SK-N-SH (cell line): ENCODE measurements at regions not wholly inside any gene's neighbourhood (a gene's known extent, or its start where the extent isn't known, plus 50 kb on each side); places are given as distances from the start of the nearest gene placed in this dataset.

ENCODE experiments used
- CTCF ChIA-PET: fragments of 300-600, 350-600 bp; formaldehyde crosslinking; extraction: SDS; loops from one replicate; lab custom pipeline; 2021; lab: Yijun Ruan, JAX
- POLR2A ChIA-PET: fragments of 350-600 bp; sonication (Branson Sonifier 250); formaldehyde crosslinking; extraction: SDS; loops from one replicate; lab custom pipeline; 2020; ENCODE audit warnings: antibody characterized with exemption, inconsistent platforms; lab: Yijun Ruan, JAX
- DNase-seq: peaks from one replicate; pipeline ENCODE4 v3.0.0; 2012
- H2AFZ ChIP-seq: fragments of 200-600 bp; sonication (generic); 2 replicates; pipeline ENCODE4 v1.8.1; 2016; ENCODE audit warnings: antibody characterized with exemption, mild to moderate bottlenecking, low read depth
- H3F3A ChIP-seq: fragments of 200-600 bp; sonication (generic); replicated peaks from 2 replicates; pipeline ENCODE3; 2016; ENCODE audit warnings: antibody characterized with exemption, mild to moderate bottlenecking; ENCODE audit not compliant: insufficient read depth
- H3K27ac ChIP-seq, 2 experiments: fragments of 200-500 bp in 1 of 2; fragments of 200-600 bp in 1 of 2; sonication (Bioruptor generic) in 1 of 2; sonication (generic), shearing (Covaris generic) in 1 of 2; 2 replicates each; pipeline versions ENCODE4 v1.5.1 to v1.6.1; 2014 to 2016; ENCODE audit warnings: low read depth in 2 of 2, inconsistent platforms in 1 of 2, low read length in 1 of 2, mild to moderate bottlenecking in 1 of 2, mixed read lengths in 1 of 2
- H3K27me3 ChIP-seq: fragments of 200-600 bp; sonication (generic), shearing (Covaris generic); 2 replicates; pipeline ENCODE4 v1.6.1; 2016; ENCODE audit warnings: mixed run types; ENCODE audit not compliant: insufficient read depth
- H3K36me3 ChIP-seq, 2 experiments: fragments of 200-500 bp in 1 of 2; fragments of 200-600 bp in 1 of 2; sonication (Bioruptor generic) in 1 of 2; sonication (generic) in 1 of 2; replicated peaks in 1 of 2; 2 replicates each; pipeline versions ENCODE3 to v1.5.1; 2014 to 2016; ENCODE audit warnings: low read length in 1 of 2, mild to moderate bottlenecking in 1 of 2; ENCODE audit not compliant: insufficient read depth in 2 of 2, control insufficient read depth in 1 of 2
- H3K4me1 ChIP-seq, 2 experiments: fragments of 200-500 bp in 1 of 2; fragments of 200-600 bp in 1 of 2; sonication (Bioruptor generic) in 1 of 2; sonication (generic), shearing (Covaris generic) in 1 of 2; 2 replicates each; pipeline versions ENCODE4 v1.5.1 to v1.6.1; 2014 to 2016; ENCODE audit warnings: low read depth in 1 of 2, low read length in 1 of 2, mixed run types in 1 of 2; ENCODE audit not compliant: insufficient read depth in 2 of 2, control insufficient read depth in 1 of 2
- H3K4me2 ChIP-seq: fragments of 200-600 bp; sonication (generic), shearing (Covaris generic); 2 replicates; pipeline ENCODE4 v1.6.1; 2017; ENCODE audit warnings: mixed run types
- H3K4me3 ChIP-seq, 2 experiments: fragments of 200-500 bp in 1 of 2; fragments of 200-600 bp in 1 of 2; sonication (Bioruptor generic) in 1 of 2; sonication (generic), shearing (Covaris generic) in 1 of 2; 2 replicates each; pipeline versions ENCODE4 v1.5.1 to v1.8.1; 2014 to 2016; ENCODE audit warnings: low read depth in 2 of 2, inconsistent platforms in 1 of 2, low read length in 1 of 2, mild to moderate bottlenecking in 1 of 2, mixed read lengths in 1 of 2, moderate library complexity in 1 of 2
- H3K79me2 ChIP-seq: fragments of 200-600 bp; sonication (generic); 2 replicates; pipeline ENCODE4 v1.8.1; 2017; ENCODE audit warnings: mild to moderate bottlenecking; ENCODE audit not compliant: insufficient read depth
- H3K9ac ChIP-seq: fragments of 200-600 bp; sonication (generic); 2 replicates; pipeline ENCODE4 v1.6.1; 2017; ENCODE audit warnings: mixed run types
- H3K9me2 ChIP-seq: fragments of 200-600 bp; sonication (generic); 2 replicates; pipeline ENCODE4 v1.6.1; 2017; ENCODE audit warnings: mixed run types
- H3K9me3 ChIP-seq: fragments of 200-600 bp; sonication (generic); 2 replicates; pipeline ENCODE4 v1.6.1; 2017; ENCODE audit warnings: mixed run types, mild to moderate bottlenecking, moderate library complexity
- H4K20me1 ChIP-seq: fragments of 200-600 bp; sonication (generic); 2 replicates; pipeline ENCODE4 v1.6.1; 2017; ENCODE audit warnings: mild to moderate bottlenecking, mixed run types; ENCODE audit not compliant: insufficient read depth
- ELF1 ChIP-seq: IDR thresholded peaks from 2 replicates; pipeline ENCODE4 v1.4.0; 2012
- EP300 ChIP-seq, 2 experiments: IDR thresholded peaks; 2 replicates each; pipeline versions ENCODE4 v1.4.0 to v1.6.1; 2012; ENCODE audit warnings: borderline replicate concordance in 1 of 2, low read depth in 1 of 2, low read length in 1 of 2
- JUND ChIP-seq: IDR thresholded peaks from 2 replicates; pipeline ENCODE4 v1.4.0; 2012
- MEF2A ChIP-seq: IDR thresholded peaks from 2 replicates; pipeline ENCODE4 v1.4.0; 2012; ENCODE audit warnings: low read depth, borderline replicate concordance
- MXI1 ChIP-seq: IDR thresholded peaks from 2 replicates; pipeline ENCODE4 v1.6.1; 2012; ENCODE audit warnings: mild to moderate bottlenecking, low read depth, low read length, improper control_type of control experiment
- SIN3A ChIP-seq: IDR thresholded peaks from 2 replicates; pipeline ENCODE4 v1.6.1; 2012; ENCODE audit warnings: low read depth, mild to moderate bottlenecking, low read length, moderate library complexity, borderline replicate concordance
- SMC3 ChIP-seq: IDR thresholded peaks from 2 replicates; pipeline ENCODE4 v1.6.1; 2012; ENCODE audit warnings: low read depth, low read length, improper control_type of control experiment
- TAF1 ChIP-seq: IDR thresholded peaks from 2 replicates; pipeline ENCODE4 v1.6.1; 2012; ENCODE audit warnings: low read depth, mild to moderate bottlenecking, low read length, moderate library complexity, borderline replicate concordance
- TCF12 ChIP-seq: IDR thresholded peaks from 2 replicates; pipeline ENCODE4 v1.4.0; 2012
- WGBS: methylation state at CpG from one replicate; pipeline ENCODE4 v1.1.6; 2017; ENCODE audit warnings: low lambda C conversion rate; 5-methylcytosine and 5-hydroxymethylcytosine counted together
- TF ChIP-seq, protein P1 (sequence below): IDR thresholded peaks from 2 replicates; pipeline ENCODE4 v1.4.0; 2012; ENCODE audit warnings: low read depth, borderline replicate concordance
- TF ChIP-seq, protein P2 (sequence below): IDR thresholded peaks from 2 replicates; pipeline ENCODE4 v1.4.0; 2012; ENCODE audit warnings: low read depth
- TF ChIP-seq, protein P3 (sequence below): fragments of 150-350 bp; IDR thresholded peaks from 2 replicates; pipeline ENCODE4 v1.6.1; 2017; ENCODE audit warnings: antibody characterized with exemption, low read length, low read depth, borderline replicate concordance
- TF ChIP-seq, protein P4 (sequence below): fragments of 200-600 bp; sonication (generic); IDR thresholded peaks from 2 replicates; pipeline ENCODE4 v1.6.1; 2017; ENCODE audit warnings: antibody characterized with exemption, mild to moderate bottlenecking, moderate library complexity
- TF ChIP-seq, protein P5 (sequence below): IDR thresholded peaks from 2 replicates; pipeline ENCODE4 v1.6.1; 2012; ENCODE audit warnings: mild to moderate bottlenecking, low read depth, low read length, moderate library complexity
- TF ChIP-seq, protein P6 (sequence below): IDR thresholded peaks from 2 replicates; pipeline ENCODE4; 2012
- TF ChIP-seq, protein P7 (sequence below): IDR thresholded peaks from 2 replicates; pipeline ENCODE4 v1.4.0; 2012; ENCODE audit warnings: low read depth, borderline replicate concordance

DNA sequence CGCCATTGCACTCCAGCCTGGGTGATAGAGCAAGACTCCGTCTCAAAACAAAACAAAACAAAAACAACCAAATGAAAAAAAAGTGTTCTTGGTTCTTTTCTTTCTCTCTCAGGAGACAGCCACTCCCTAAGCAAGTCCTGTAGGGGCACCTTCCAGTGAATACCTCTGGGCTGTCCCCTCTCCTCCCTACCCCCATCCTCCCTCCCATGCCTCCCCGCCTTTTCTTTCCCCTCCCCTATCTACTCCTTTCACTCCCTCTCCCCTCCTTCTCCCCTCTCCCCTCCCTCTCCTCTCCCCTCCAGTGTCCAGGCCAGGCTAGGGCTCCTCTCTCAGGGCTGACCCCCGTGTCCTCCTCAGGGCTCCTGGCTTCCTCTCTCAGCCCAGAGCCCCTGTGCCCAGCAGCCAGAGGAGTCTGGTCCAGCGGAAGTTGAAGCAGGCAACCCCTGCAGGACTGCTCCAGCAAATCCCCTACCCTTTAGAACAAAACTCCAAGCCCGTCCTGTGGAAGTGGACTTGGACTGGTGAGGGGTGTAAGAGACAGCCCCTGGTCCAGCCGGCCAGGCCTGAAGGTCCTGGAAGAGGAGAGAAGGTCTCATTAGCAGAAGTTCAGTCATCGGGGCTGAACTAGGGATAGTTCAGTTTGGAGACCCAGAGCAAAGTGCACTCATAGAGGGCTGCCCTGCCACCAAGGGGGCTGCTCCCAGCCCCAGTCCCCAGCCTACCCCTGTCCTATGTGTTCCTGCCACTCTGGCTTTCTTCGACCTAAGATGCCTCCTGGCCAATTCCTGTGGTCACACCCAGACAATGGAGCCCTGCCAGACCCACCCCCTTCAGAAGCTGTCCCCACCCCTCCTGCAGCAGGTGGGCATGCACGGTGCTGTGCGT lies 79.8 kb upstream of the IQSEC1 start:
- Histone ChIP-seq H3K9me3 (peaks cover 7% of the 10 kb centered on the region; the same call in 1 of the 2 replicates), H3K4me3 (no peak overlapping the region), H3K4me1 (peaks cover 0 to 4% of the 10 kb centered on the region in 2 experiments; a peak in 1 of 4 replicates), H3K36me3 (no peaks in the 10 kb centered on the region), H3K4me2 (no peak overlapping the region), H2AFZ (no peak overlapping the region), H3K27ac (no peak overlapping the region), H3K9me2 (no peaks in the 10 kb centered on the region), H3F3A (no peaks in the 10 kb centered on the region), H3K27me3 (no peaks in the 10 kb centered on the region), H3K9ac (no peak overlapping the region), H4K20me1 (no peaks in the 10 kb centered on the region), H3K79me2 (no peaks in the 10 kb centered on the region)
- no peak for DNase-seq
- ChIA-PET POLR2A (no interaction called here), CTCF (no interaction called here)
- WGBS: 57% methylated on average over 10 of the region's 11 CpGs
- TF ChIP-seq, protein P1, sequence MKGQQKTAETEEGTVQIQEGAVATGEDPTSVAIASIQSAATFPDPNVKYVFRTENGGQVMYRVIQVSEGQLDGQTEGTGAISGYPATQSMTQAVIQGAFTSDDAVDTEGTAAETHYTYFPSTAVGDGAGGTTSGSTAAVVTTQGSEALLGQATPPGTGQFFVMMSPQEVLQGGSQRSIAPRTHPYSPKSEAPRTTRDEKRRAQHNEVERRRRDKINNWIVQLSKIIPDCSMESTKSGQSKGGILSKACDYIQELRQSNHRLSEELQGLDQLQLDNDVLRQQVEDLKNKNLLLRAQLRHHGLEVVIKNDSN: no peak
- TF ChIP-seq, protein P2, sequence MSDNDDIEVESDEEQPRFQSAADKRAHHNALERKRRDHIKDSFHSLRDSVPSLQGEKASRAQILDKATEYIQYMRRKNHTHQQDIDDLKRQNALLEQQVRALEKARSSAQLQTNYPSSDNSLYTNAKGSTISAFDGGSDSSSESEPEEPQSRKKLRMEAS: no peak
- TF ChIP-seq, protein P3, sequence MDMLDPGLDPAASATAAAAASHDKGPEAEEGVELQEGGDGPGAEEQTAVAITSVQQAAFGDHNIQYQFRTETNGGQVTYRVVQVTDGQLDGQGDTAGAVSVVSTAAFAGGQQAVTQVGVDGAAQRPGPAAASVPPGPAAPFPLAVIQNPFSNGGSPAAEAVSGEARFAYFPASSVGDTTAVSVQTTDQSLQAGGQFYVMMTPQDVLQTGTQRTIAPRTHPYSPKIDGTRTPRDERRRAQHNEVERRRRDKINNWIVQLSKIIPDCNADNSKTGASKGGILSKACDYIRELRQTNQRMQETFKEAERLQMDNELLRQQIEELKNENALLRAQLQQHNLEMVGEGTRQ: no peak
- TF ChIP-seq TAF1 (no peak), ELF1 (no peak), MXI1 (no peak), TCF12 (no peak), MEF2A (no peak), SMC3 (no peak), EP300 (IDR thresholded peaks at IDR 0.05; ENCODE audit: borderline replicate concordance in 1 of 2, low read depth in 1 of 2, low read length in 1 of 2) (no peak), JUND (no peak), SIN3A (no peak)
- TF ChIP-seq, protein P4, sequence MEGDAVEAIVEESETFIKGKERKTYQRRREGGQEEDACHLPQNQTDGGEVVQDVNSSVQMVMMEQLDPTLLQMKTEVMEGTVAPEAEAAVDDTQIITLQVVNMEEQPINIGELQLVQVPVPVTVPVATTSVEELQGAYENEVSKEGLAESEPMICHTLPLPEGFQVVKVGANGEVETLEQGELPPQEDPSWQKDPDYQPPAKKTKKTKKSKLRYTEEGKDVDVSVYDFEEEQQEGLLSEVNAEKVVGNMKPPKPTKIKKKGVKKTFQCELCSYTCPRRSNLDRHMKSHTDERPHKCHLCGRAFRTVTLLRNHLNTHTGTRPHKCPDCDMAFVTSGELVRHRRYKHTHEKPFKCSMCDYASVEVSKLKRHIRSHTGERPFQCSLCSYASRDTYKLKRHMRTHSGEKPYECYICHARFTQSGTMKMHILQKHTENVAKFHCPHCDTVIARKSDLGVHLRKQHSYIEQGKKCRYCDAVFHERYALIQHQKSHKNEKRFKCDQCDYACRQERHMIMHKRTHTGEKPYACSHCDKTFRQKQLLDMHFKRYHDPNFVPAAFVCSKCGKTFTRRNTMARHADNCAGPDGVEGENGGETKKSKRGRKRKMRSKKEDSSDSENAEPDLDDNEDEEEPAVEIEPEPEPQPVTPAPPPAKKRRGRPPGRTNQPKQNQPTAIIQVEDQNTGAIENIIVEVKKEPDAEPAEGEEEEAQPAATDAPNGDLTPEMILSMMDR: no peak
- TF ChIP-seq, protein P5, sequence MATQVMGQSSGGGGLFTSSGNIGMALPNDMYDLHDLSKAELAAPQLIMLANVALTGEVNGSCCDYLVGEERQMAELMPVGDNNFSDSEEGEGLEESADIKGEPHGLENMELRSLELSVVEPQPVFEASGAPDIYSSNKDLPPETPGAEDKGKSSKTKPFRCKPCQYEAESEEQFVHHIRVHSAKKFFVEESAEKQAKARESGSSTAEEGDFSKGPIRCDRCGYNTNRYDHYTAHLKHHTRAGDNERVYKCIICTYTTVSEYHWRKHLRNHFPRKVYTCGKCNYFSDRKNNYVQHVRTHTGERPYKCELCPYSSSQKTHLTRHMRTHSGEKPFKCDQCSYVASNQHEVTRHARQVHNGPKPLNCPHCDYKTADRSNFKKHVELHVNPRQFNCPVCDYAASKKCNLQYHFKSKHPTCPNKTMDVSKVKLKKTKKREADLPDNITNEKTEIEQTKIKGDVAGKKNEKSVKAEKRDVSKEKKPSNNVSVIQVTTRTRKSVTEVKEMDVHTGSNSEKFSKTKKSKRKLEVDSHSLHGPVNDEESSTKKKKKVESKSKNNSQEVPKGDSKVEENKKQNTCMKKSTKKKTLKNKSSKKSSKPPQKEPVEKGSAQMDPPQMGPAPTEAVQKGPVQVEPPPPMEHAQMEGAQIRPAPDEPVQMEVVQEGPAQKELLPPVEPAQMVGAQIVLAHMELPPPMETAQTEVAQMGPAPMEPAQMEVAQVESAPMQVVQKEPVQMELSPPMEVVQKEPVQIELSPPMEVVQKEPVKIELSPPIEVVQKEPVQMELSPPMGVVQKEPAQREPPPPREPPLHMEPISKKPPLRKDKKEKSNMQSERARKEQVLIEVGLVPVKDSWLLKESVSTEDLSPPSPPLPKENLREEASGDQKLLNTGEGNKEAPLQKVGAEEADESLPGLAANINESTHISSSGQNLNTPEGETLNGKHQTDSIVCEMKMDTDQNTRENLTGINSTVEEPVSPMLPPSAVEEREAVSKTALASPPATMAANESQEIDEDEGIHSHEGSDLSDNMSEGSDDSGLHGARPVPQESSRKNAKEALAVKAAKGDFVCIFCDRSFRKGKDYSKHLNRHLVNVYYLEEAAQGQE: no peak
- TF ChIP-seq, protein P6, sequence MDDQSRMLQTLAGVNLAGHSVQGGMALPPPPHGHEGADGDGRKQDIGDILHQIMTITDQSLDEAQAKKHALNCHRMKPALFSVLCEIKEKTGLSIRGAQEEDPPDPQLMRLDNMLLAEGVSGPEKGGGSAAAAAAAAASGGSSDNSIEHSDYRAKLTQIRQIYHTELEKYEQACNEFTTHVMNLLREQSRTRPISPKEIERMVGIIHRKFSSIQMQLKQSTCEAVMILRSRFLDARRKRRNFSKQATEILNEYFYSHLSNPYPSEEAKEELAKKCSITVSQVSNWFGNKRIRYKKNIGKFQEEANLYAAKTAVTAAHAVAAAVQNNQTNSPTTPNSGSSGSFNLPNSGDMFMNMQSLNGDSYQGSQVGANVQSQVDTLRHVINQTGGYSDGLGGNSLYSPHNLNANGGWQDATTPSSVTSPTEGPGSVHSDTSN: no peak
- TF ChIP-seq, protein P7, sequence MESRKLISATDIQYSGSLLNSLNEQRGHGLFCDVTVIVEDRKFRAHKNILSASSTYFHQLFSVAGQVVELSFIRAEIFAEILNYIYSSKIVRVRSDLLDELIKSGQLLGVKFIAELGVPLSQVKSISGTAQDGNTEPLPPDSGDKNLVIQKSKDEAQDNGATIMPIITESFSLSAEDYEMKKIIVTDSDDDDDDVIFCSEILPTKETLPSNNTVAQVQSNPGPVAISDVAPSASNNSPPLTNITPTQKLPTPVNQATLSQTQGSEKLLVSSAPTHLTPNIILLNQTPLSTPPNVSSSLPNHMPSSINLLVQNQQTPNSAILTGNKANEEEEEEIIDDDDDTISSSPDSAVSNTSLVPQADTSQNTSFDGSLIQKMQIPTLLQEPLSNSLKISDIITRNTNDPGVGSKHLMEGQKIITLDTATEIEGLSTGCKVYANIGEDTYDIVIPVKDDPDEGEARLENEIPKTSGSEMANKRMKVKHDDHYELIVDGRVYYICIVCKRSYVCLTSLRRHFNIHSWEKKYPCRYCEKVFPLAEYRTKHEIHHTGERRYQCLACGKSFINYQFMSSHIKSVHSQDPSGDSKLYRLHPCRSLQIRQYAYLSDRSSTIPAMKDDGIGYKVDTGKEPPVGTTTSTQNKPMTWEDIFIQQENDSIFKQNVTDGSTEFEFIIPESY: no peak
